Astrocyte (in vitro differentiated cells and primary cell): ENCODE measurements at regions not wholly inside any gene's neighbourhood (a gene's known extent, or its start where the extent isn't known, plus 50 kb on each side); places are given as distances from the start of the nearest gene placed in this dataset.

Experiments
- EZH2 ChIP-seq: IDR thresholded peaks from 2 replicates; pipeline ENCODE4 v1.6.1; 2012; ENCODE audit warnings: mild to moderate bottlenecking, low read length, inconsistent platforms; ENCODE audit not compliant: insufficient read depth
- TF ChIP-seq, protein P1 (sequence below): IDR thresholded peaks from 2 replicates; pipeline ENCODE4 v1.5.1; 2011; ENCODE audit warnings: low read depth, mild to moderate bottlenecking, inconsistent platforms, low read length, moderate library complexity; ENCODE audit not compliant: insufficient read depth

DNA sequence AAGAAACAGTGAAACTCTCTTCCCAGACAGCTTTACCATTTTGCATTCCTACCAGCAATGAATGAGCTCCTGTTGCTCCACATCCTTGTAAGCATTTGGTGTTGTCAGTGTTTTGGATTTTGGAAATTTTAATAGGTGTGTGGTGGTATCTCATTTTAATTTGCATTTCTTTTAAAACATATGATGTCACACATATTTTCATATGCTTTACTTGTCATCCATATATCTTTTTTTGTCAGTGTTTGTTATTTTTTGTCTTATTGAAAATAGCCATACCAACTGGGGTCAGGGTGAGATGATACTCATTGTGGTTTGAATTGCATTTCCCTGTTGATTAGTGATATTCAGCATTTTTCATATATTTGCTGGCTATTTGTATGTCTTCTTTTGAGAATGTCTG is 119.5 kb upstream of the FOXA2 start:
- TF ChIP-seq, protein P1, sequence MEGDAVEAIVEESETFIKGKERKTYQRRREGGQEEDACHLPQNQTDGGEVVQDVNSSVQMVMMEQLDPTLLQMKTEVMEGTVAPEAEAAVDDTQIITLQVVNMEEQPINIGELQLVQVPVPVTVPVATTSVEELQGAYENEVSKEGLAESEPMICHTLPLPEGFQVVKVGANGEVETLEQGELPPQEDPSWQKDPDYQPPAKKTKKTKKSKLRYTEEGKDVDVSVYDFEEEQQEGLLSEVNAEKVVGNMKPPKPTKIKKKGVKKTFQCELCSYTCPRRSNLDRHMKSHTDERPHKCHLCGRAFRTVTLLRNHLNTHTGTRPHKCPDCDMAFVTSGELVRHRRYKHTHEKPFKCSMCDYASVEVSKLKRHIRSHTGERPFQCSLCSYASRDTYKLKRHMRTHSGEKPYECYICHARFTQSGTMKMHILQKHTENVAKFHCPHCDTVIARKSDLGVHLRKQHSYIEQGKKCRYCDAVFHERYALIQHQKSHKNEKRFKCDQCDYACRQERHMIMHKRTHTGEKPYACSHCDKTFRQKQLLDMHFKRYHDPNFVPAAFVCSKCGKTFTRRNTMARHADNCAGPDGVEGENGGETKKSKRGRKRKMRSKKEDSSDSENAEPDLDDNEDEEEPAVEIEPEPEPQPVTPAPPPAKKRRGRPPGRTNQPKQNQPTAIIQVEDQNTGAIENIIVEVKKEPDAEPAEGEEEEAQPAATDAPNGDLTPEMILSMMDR, result no peak
- no peak for TF ChIP-seq EZH2
